ENCODE measurements at regions not wholly inside any gene's neighbourhood (a gene's known extent, or its start where the extent isn't known, plus 50 kb on each side); places are given as distances from the start of the nearest gene placed in this dataset.

DNA sequence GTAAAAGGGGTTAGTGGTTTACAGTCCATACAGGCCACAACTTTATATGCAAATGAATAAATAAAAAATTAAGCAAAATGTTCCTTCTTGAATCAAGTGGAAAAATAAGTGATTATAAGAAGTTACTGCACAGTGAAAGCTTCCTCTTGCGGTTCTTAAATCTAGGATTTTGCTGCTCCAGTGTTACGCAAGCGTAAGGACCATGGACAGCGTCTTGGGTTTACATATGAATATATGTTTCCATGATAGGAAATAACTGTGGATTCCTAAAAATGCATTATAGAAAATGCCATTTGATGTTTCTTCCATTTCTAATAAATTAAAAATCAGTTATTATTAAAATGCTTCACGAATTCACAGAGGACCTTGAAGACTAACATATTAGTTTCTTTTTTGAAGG, 176.6 kb upstream of the POU3F2 start:
- no peak for TF ChIP-seq POLR2A (IDR thresholded peaks at IDR 0.05; ENCODE audit: low read depth, low read length)
- TF ChIP-seq TAF1 (IDR thresholded peaks at IDR 0.05; ENCODE audit: low read depth, low read length), result no peak
- no peak for TF ChIP-seq POLR2AphosphoS5 (IDR thresholded peaks at IDR 0.05; ENCODE audit: low read depth, low read length)
- TF ChIP-seq PAX5 (IDR thresholded peaks at IDR 0.05; ENCODE audit: insufficient read depth, low read length, severe bottlenecking), result no peak
- no peak for TF ChIP-seq SPI1 (IDR thresholded peaks at IDR 0.05; ENCODE audit: low read depth, low read length)
- TF ChIP-seq POU2F2 (IDR thresholded peaks at IDR 0.05; ENCODE audit: low read depth, low read length), result no peak
